IPS DF 4.7 (cell line): ENCODE measurements at regions not wholly inside any gene's neighbourhood (a gene's known extent, or its start where the extent isn't known, plus 50 kb on each side); places are given as distances from the start of the nearest gene placed in this dataset.
"Not testable (repeated sequence)": the region's sequence is repeated elsewhere in the genome, so short reads cannot be mapped to it uniquely, and the experiment has no call there.

Experiments used
- DNase-seq: peaks from one replicate; pipeline ENCODE4 v3.0.0-alpha.2; 2013; ENCODE audit warnings: low spot score; ENCODE audit errors: extremely low read depth

GRCh38 chr2:16061441-16062217 lies 121.3 kb downstream of the MYCN start:
- DNase-seq = no peak

DNA sequence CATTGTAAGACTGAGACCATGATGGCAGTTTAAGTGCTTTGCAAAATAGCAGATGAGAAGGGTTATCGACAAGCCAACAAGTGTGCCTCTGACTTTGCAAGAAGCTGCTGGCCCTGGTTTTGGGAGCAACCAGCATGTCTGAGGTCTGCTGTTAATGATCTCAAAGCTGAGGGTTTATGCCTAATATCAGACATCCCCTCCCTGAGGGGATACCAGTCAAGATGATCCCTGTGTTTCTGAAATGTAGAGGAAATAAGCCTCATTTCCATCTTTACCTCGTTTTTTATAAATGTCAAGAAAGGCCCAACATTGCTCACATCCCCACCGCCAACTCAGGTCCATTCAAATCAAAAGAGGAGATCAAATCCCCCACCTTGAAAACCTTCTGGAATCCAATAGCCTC lies 120.6 kb downstream of the MYCN start:
- DNase-seq = no peak

- no peak for DNase-seq
Measured at GRCh38 chr2:16060125-16060935, 120.0 kb downstream of the MYCN start.

DNA sequence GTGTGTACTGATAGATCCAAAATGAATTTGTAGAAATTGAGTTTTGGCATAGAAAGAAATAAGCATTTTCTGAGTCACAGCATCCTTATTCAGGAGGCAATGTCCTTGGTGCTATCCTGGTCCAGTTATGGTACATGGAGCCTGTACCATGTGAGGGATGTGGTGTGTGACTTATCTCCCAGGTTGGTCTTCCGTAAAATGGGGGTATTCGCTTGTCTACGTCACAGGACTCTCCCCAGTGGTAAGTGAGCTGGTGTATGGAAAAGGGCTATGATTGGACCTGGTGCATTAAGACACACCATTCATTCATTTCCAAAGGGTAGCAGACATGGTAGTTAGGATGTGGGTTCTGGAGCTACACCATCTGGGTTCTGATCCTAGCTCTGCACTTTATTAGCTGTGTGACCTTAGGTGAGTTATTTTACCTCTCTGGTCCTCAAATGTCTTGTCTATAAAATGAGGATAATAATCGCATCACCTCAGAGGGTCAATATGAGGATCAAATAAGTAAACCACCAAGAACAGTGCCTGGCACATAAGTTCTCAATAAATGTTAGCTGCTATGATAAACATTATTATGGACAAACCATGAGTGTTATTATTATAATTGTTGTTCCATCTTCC lies 119.2 kb downstream of the MYCN start:
- no peak for DNase-seq

- no peak for DNase-seq
Measured at GRCh38 chr2:16058747-16059358, 118.5 kb downstream of the MYCN start.

- no peak for DNase-seq
Measured at GRCh38 chr2:16058256-16058655, 117.9 kb downstream of the MYCN start.

GRCh38 chr2:16057661-16058060 lies 117.3 kb downstream of the MYCN start:
- DNase-seq = no peak

DNA sequence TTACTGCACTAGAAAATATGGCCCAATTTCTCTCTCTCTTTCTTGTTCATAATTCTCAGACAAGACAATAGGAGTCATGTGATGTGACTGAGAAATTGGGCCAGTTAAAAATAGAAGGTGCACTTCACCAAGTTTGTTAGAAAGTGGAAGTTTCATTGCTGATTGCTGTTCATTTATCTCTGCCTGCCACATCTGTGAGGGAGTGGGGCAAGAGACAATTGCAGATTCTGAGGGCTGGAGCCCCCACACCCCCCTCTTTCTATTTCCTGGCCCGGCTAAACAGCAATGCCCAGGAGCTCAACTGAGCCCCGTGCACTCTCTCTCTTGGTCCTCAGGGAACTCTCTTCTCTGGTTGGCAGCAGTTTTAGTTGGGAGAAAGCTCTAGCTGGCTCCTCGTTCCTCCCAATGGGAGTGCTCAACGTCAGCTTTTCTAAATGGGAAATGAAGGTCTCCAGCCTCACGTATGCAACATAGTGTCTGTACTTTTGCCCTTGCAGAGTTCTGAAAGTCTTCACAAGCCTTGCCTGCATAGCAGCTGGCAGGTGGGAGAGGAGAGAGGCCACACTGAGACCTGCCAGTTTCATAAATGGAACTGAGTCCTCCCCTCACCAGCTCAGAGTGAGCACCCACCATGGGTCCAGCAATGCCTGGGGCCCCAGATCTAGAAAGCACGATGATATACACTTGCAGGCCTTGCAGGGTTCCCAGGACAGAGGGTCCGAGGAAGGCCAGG lies 115.7 kb downstream of the MYCN start:
- no peak for DNase-seq

DNA sequence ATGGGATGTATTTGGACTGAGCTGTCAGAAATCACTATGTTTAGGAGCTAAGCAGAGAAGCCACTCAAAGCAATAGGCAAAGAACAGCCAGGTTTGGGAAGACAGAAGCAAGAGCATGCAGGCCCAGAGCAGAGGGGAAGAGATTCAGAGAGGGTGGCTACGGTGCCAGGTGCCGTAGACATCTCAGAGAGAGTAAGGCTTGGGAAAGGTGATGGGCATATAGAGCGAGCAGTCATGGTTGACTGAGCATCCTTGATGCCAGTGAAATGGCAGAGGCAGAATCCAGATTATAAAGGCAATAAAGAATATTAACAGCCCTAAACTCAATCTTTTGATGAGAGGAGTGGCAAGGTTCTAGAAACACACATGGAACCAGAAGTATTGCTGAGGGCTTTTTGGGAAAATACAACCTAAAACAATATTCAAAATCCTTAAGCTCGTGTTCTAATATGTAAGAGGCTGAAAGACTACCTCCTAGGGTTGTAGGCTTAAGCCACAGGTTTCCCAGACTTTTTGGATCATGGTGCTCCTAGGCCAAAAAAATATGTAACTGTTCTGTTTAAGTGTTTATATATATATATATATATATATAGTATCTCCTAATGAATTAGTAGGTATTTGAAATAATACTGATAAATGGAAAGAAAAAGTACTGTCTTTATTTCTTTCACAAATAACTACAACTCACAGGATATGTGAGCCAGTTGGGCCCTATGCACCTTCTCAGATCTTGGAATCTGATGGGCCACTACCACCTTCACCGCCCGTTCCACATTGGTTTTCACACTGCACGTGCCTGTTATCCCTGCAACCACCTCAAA lies 113.3 kb downstream of the MYCN start:
- DNase-seq = no peak

DNA sequence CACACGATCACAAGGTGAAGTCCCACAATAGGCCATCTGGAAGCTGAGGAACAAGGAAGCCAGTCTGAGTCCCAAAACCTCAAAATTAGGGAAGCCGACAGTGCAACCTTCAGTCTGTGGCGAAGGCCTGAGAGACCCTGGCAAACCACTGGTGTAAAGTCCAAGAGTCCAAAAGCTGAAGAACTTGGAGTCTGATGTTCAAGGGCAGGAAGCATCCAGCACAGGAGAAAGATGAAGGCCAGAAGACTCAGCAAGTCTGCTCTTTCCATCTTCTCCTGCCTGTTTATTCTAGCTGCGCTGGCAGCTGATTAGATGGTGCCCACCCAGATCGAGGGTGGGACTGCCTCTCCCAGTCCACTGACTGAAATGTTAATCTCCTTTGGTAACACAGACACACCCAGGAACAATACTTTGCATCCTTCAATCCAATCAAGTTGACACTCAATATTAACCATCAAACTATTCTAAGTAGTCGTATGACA lies 112.3 kb downstream of the MYCN start:
- DNase-seq = not testable (repeated sequence)

DNA sequence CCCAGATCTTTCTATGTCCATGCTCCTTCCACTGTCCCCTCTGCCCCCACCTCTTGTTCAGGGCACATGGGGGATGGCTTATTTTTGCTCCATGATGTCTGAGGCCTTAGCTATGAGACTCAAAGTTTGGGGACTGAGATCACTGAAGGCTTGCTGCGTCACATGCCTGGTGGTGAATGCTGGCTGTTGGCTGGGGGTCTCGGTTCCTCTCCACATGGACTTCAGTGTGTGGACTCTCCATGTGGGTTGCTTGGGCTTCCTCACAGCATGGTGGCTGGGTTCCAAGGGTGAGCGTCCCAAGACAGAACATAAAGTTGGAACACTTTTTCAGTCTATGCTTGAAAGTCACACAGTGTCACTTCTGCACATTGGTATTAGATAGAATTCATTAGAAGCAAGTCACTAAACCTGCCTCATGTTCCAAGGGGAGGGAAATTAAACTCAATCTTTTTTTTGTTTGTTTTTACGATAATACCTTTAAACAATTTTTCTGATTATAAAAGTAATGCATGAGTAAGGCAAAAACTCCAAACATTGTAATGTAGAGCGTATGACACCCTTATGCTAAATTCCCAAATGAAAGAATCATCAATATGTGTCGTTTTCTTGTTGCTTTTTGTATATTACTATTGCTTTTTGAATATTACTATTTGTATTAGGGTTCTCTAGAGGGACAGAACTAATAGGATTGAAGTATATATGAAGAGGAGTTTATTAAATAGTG lies 111.7 kb downstream of the MYCN start:
- DNase-seq = no peak

GRCh38 chr2:16050908-16051489 lies 110.6 kb downstream of the MYCN start:
- DNase-seq = no peak

- no peak for DNase-seq
Measured at GRCh38 chr2:16050261-16050907, 110.0 kb downstream of the MYCN start.

DNA sequence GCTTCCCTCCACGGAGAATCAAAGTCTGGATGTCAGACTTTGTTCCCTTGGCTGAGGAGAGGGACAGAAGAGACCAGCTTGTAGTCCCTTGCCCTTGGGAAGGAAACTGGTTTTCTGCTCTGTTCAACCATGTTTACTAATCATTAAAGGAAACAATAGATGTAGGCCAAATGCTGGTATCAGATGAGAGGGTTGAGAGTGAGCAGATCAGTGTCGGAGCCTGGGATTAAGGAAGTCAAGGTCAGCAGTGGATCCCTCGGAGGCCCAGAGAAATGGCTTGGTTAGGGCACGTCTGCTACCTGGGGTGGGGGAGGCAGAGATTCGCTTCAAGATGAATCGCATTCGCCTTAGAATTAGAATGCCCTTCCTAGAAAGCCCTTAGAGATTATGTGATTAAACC lies 109.1 kb downstream of the MYCN start:
- DNase-seq = no peak

DNA sequence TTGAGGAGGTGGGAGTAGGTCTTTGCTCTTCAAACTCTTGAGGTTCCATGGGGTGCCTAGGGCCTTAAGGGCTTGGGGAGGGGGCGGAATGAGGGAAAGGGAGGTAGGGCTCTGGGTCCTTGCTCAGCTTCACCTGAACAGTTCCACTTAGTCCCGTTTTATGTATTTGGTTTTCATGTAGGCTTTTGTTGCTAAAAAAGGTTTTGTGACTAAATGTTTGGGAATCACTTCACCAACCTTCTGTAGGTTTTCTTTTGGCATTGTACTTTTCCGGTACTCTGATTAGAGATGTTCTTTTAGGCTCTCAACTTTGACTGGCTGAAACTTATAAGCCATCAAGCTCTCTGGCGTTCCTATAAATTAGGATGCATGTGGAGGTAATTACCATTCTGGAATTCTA lies 108.1 kb downstream of the MYCN start:
- no peak for DNase-seq

- DNase-seq = no peak
Measured at GRCh38 chr2:16047701-16048100, 107.4 kb downstream of the MYCN start.

DNA sequence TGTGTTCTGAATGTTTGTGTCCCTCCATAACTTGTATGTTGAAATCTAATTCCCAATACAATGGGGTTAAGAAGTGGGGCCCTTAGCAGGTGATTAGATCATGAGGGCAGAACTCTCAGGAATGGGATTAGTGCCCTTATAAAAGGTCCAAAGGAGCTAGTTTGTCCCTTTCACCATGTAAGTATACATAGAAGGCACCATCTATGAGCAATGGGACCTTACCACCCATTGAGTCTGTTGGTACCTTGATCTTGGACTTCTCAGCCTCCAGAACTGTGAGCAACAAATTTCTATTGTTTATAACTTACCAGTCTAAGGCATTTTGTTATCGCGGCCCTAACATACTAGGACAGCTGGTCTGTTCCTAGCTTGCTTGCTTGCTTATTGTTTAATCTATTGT lies 106.3 kb downstream of the MYCN start:
- no peak for DNase-seq

DNA sequence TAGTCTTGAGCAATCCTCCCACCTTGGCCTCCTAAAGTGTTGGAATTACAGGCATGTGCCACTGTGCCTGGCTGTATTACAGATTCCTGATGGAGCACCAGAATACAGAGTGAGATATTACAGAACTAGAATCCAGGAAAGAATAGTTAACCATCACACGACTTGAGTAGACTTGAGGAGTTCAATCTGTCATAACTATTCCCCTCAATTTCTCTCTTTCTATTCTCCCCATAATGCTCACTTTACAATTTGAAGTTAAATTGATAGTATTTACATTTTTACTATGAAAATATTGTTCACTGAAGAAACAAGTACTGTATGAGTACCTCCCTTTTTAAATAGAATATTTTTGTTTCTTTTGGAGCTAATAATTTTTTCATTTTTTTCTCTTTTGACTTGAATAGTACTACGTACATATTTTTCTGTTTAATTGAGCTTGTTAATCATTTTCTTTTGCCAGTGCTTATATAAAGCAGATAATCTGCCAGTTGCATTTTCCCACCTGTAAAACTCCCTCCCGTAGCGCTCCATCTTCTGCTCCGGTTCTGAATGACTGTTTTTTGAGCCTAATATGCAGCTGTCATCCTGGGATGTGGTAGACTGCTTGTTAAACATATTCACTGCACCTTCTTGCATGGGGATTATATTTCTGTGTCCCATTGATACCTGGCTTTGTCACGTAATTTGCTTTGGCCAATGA lies 105.5 kb downstream of the MYCN start:
- DNase-seq = no peak
